Hematopoietic multipotent progenitor cell (in vitro differentiated cells): ENCODE measurements at regions not wholly inside any gene's neighbourhood (a gene's known extent, or its start where the extent isn't known, plus 50 kb on each side); places are given as distances from the start of the nearest gene placed in this dataset. TPM values are rescaled to one million over a fixed set of nuclear protein-coding genes. Genes with fewer than 3 reads are reported as not detected.

Experiments
- DNase-seq, 3 donors: peaks; one replicate each; pipeline ENCODE4 v3.0.0-alpha.2; 2011 to 2015; ENCODE audit warnings: low read depth in 2 of 3, low spot score in 2 of 3
- small RNA-seq: library from RNA; depleted of rRNA; stranded (forward); fragments of <200 nt; gene quantifications from one replicate; pipeline ENCODE3, GENCODE V24; 2012

DNA sequence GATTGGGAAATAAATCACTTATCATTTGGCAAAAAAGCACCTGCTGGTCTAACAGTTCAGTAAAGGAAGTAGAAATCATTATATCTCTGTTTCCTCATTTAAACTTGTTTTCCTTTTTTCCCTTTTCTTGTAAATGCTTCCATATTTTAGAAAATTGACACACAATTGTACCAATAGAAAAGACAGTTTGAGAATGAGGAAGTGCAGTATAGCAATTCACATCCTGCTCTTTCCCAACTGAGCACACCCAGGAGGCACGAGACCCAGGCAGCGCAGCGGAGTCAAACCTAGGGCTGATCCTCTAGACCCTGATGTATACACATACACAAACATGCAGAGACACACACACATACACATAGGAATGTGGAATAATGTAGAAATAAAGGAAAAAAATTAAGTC, 74.8 kb upstream of the PACRGL start:
- DNase-seq: peak in 1 of 3 donors; percentile 51

DNA sequence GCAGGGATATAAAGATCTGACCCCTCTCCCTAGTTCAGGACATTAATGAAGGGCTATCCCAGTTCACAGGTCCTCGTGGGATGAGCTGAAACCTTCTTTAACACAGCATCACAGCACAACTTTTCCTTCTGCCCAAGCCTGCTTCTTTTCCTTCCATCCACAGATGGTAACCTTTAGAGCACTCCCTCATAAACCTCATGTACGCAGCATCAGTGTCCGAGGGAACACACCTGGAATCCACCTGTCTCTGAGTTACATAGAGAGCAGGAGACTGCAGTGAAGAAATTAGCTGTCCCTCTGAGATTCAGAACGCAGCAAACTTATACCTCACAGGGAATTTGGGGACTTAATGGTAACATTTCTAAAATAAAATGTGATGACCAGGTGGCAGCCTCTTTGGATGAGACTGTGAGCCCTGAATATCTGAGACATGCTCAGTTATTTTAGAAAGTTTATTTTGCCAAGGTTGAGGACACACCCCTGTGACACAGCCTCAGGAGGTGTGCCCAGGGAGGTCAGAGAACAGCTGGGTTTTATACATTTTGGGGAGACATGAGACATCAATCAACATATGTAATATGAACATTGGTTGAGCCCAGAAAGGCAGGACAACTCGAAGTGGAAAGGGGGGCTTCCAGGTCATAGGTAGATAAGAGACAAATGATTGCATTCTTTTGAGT, 73.8 kb upstream of the PACRGL start:
- no peak for DNase-seq

DNA sequence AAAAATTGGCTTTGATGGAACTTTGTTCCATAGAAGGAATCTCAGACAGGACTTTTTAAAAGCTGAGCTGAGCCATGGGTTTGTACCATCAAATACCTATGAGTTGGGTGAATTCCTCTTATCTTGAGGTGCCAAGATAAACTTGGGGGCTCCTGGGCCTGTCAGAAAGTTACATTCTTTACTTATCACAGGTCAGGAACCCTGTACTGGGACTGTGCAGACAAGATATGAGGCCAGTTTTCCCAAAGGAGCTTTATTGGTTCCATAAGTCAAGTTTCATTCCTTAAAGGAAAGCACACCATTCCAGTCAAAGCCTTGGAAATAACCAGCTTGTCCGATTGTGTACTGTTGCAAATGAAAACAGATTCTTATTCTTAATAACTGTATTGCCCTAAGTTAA, 72.4 kb upstream of the PACRGL start:
- no peak for DNase-seq

DNA sequence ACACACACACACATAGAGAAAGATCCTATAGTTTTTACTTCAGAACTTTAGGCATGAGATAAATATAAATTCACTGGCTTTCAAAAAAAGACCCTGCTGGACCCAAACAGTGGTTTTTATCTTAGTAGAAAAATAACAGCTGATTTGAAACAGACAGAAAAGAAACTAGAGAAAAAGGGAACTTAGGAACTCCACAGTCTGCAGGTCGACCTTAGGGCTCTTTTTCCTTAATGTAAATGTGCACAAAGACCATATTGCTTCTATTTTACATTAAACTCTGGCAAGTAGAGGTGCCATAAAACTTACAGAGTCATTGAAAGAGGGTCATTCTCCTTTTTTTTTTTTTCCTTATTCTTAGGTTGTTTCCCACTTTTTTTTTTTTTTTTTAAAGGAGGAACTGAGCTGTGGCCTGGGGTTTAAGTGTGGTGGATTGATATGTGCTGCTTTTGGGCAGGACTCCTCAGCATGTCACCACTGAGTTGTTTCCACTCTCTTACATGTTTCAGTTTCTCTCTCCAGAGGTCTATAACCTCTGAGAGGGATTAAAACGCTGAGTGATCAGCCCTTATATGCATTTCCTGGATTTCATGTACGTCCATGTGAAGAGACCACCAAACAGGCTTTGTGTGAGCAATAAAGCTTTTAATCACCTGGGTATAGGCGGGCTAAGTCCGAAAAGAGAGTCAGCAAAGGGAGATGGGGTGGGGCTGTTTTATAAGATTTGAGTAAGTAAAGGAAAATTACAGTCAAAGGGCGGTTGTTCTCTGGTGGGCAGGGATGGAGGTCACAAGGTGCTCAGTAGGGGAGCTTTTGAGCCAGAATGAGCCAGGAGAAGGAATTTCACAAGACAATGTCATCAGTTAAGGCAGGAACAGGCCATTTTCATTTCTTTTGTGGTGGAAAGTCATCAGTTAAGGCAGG, 70.8 kb upstream of the PACRGL start:
- peak in 1 of 3 donors; percentile 63 for DNase-seq

DNA sequence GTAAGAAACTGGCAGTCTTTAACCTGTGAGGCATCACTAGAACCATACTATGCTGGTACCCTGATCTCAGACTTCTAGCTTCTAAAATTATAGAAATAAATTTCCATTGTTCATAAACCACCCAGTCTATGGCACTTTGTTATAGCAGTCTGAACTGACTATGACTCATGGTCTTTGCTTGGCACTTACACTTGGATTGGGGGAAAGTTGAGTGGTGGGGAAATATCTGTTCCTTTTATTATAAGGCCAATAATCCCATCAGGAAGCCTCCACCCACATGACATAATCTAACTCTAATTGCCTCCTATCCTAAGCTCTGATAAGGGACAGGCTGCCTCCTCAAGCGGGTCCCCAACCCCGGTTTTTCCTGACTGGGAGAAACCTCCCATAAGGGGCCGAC, 61.4 kb upstream of the PACRGL start:
- DNase-seq: no peak

DNA sequence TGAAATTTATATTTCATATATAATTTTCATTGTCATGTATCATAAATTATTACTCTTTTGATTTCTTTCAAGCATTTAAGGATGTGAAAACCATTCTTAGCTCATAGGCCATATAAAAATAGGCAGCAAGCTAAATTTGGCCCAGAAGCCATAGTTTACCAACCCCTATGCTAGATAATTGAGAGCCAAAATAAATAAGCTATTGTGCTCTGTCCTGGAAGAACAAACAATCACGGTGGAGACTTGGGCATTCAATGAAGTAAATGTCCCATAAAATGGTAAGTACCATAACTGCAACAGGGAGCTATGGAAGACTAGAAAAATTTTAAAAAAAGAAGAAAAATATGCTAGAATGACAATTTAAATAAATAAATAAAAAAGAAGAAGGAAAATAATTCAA, 60.9 kb upstream of the PACRGL start:
- DNase-seq: no peak

DNA sequence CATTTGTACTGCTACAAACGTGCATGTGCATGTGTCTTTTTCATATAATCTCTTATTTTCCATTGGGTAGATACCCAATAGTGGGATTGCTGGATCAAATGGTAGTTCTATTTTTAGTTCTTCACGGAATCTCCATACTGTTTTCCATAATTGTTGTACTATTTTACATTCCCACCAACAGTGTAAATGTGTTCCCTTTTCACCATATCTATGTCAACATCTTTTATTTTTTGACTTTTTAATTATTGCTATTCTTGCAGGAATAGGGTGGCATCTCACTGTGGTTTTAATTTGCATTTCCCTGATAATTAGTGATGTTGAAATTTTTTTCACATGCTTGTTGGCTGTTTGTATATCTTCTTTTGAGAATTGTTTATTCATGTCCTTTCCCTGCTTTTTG, 59.3 kb upstream of the PACRGL start:
- DNase-seq: no peak

DNA sequence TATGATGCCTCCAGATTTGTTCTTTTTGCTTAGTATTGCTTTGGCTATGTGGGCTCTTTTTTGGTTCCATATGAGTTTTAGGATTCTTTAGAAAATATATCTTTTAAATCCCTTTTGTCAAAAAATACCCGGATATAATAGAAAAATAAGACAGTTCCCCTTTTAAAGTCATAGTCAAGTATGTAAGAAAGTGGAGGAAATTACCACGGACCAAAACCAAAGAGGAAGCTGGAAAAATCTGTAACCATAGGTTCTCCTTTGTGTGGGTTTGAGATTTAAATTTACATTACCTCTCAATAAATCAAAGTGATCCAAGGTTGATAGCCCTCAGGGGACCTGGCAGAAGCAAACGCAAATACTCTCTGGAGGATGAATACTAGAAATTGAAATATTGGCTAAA, 58.3 kb upstream of the PACRGL start:
- DNase-seq: peak in 1 of 3 donors; percentile 36

DNA sequence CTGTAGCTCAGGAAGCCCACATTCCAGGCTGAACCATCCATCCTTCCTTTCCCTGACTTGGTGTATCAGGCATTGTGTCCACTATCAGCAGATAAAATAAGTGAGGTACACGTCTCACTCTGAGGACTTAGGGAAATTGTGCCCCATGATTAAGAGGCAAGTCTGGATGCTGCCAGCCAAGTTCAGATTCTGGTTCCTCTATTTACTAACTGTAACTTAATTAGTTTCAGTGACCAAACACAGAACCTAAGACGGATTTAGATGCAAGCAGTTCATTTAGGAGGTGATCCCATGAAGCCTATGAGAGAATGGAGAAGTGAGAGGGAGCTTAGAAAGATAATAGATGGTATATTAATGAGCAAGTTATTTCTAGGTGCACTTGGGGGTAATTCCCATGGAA, 56.6 kb upstream of the PACRGL start:
- no peak for DNase-seq

DNA sequence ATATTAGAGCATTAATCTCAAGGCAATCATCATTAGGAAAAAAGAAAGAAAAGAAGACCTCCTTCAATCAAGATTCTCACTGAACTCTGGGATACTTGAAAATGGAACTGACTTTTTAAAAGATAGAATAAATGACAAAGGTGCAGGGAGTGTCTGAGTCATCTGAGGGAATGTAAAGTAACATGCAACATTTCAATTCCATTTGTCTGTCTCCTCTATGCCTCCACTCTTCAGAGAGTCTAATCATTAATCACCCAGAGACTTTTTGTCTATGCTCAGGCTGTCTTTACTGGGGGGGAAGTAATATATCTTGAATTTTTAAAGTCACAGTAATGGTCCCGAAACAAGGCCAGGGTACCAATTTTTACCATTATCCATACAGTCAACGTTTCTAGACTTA, 55.0 kb upstream of the PACRGL start:
- no peak for DNase-seq

DNA sequence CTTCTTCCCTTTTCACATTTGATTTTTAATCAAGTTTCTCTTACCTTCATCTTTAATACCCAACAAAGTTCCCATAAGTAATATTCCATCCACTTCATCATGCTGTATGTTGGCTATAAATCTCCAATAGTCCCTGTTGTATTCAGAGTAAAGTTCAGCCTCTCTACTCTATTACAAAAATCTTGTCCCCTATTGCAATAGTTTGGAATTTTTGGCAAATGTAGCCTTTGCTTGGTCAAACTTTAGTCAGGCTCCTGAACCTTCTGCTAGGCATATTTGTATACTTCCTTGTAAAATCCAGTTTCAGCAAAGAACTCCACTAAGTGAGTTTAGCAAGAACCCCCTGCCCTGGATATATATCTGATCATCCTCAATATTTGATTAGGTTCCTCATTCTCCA, 54.0 kb upstream of the PACRGL start:
- no peak for DNase-seq

Small RNAs in the stretch of these regions (small RNA-seq; reads per million reads assigned to genes)
- gene MIR218-1: not detected
